ENCODE measurements at regions not wholly inside any gene's neighbourhood (a gene's known extent, or its start where the extent isn't known, plus 50 kb on each side); places are given as distances from the start of the nearest gene placed in this dataset.

GRCh38 chr2:64820901-64821300 lies 167.2 kb upstream of the SERTAD2 start:
- no peak for DNase-seq (ENCODE audit: low read depth in 2 of 3, low spot score in 2 of 3)

GRCh38 chr2:64823794-64824193 lies 165.4 kb upstream of the SLC1A4 start:
- DNase-seq (ENCODE audit: low read depth in 2 of 3, low spot score in 2 of 3), result no peak

GRCh38 chr2:64825831-64826491 lies 163.2 kb upstream of the SLC1A4 start:
- DNase-seq (ENCODE audit: low read depth in 2 of 3, low spot score in 2 of 3), result no peak

- no peak for DNase-seq (ENCODE audit: low read depth in 2 of 3, low spot score in 2 of 3)
Observed at GRCh38 chr2:64826703-64827102, 162.5 kb upstream of the SLC1A4 start.

- no peak for DNase-seq (ENCODE audit: low read depth in 2 of 3, low spot score in 2 of 3)
Observed at GRCh38 chr2:64828261-64828660, 160.9 kb upstream of the SLC1A4 start.

GRCh38 chr2:64829525-64829924 lies 159.7 kb upstream of the SLC1A4 start:
- no peak for DNase-seq (ENCODE audit: low read depth in 2 of 3, low spot score in 2 of 3)

GRCh38 chr2:64831134-64831976 lies 157.8 kb upstream of the SLC1A4 start:
- DNase-seq (ENCODE audit: low read depth in 2 of 3, low spot score in 2 of 3), result peak; percentile 64 to 86 (median 69)

GRCh38 chr2:64831977-64832328 lies 157.2 kb upstream of the SLC1A4 start:
- DNase-seq (ENCODE audit: low read depth in 2 of 3, low spot score in 2 of 3), result no peak

- DNase-seq (ENCODE audit: low read depth in 2 of 3, low spot score in 2 of 3), result no peak
Observed at GRCh38 chr2:64832936-64833335, 156.3 kb upstream of the SLC1A4 start.

- DNase-seq (ENCODE audit: low read depth in 2 of 3, low spot score in 2 of 3), result no peak
Observed at GRCh38 chr2:64836566-64836965, 152.6 kb upstream of the SLC1A4 start.

GRCh38 chr2:64837116-64837731 lies 152.0 kb upstream of the SLC1A4 start:
- no peak for DNase-seq (ENCODE audit: low read depth in 2 of 3, low spot score in 2 of 3)

GRCh38 chr2:64837925-64838641 lies 151.1 kb upstream of the SLC1A4 start:
- DNase-seq (ENCODE audit: low read depth in 2 of 3, low spot score in 2 of 3), result peak in 2 of 3 donors; percentile 26 to 56

- no peak for DNase-seq (ENCODE audit: low read depth in 2 of 3, low spot score in 2 of 3)
Observed at GRCh38 chr2:64838817-64839216, 150.4 kb upstream of the SLC1A4 start.

GRCh38 chr2:64839844-64840243 lies 149.4 kb upstream of the SLC1A4 start:
- DNase-seq (ENCODE audit: low read depth in 2 of 3, low spot score in 2 of 3), result no peak

- DNase-seq (ENCODE audit: low read depth in 2 of 3, low spot score in 2 of 3), result no peak
Observed at GRCh38 chr2:64840426-64840881, 148.7 kb upstream of the SLC1A4 start.

- DNase-seq (ENCODE audit: low read depth in 2 of 3, low spot score in 2 of 3), result peak in 1 of 3 donors; percentile 59
Observed at GRCh38 chr2:64841461-64841860, 147.7 kb upstream of the SLC1A4 start.

- DNase-seq (ENCODE audit: low read depth in 2 of 3, low spot score in 2 of 3), result no peak
Observed at GRCh38 chr2:64842030-64842429, 147.2 kb upstream of the SLC1A4 start.

- DNase-seq (ENCODE audit: low read depth in 2 of 3, low spot score in 2 of 3), result no peak
Observed at GRCh38 chr2:64844087-64844486, 145.1 kb upstream of the SLC1A4 start.

GRCh38 chr2:64845273-64845905 lies 143.8 kb upstream of the SLC1A4 start:
- no peak for DNase-seq (ENCODE audit: low read depth in 2 of 3, low spot score in 2 of 3)

GRCh38 chr2:64846177-64846576 lies 143.0 kb upstream of the SLC1A4 start:
- DNase-seq (ENCODE audit: low read depth in 2 of 3, low spot score in 2 of 3), result no peak

- DNase-seq (ENCODE audit: low read depth in 2 of 3, low spot score in 2 of 3), result no peak
Observed at GRCh38 chr2:64847930-64848329, 141.3 kb upstream of the SLC1A4 start.
